ENCODE measurements at regions not wholly inside any gene's neighbourhood (a gene's known extent, or its start where the extent isn't known, plus 50 kb on each side); places are given as distances from the start of the nearest gene placed in this dataset.

GRCh38 chr11:110947096-110947495, 234.9 kb upstream of the ARHGAP20 start:
- no peak for TF ChIP-seq TAF1 (IDR thresholded peaks at IDR 0.05; ENCODE audit: low read depth)
- TF ChIP-seq CREB1 (IDR thresholded peaks at IDR 0.05; ENCODE audit: low read depth), result no peak
- no peak for TF ChIP-seq EGR1 (IDR thresholded peaks at IDR 0.05)
- TF ChIP-seq EP300 (IDR thresholded peaks at IDR 0.05; ENCODE audit: borderline replicate concordance), result no peak
- TF ChIP-seq REST (IDR thresholded peaks at IDR 0.05; ENCODE audit: low read depth), result no peak

Measured in Ishikawa (cell line).